ENCODE measurements at regions not wholly inside any gene's neighbourhood (a gene's known extent, or its start where the extent isn't known, plus 50 kb on each side); places are given as distances from the start of the nearest gene placed in this dataset.
"Not testable (repeated sequence)": the region's sequence is repeated elsewhere in the genome, so short reads cannot be mapped to it uniquely, and the experiment has no call there.

GRCh38 chr6:11852061-11852651, 73.6 kb upstream of the ADTRP start:
- no peak overlapping the region for H3K27ac ChIP-seq
- no peak for DNase-seq (ENCODE audit: low read depth, low spot score)

DNA sequence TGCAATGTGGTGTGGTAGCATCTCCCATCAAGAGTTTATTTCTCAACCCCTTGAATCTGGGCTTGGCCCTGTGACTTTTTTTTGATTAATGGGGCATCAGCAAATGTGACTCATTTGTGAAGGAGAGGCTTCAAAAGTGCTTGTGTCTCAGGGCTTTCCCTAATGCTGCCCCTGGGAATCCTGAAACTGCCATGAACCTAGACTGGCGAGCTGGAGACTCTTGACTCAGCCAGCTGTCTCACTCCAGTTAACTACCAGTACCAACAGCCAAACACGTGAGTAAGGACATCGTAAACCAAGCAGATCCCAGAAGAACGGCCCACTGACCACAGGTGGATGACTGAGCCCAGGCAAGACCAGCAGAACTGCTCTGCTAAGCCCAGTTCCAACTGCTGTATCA, 72.8 kb upstream of the ADTRP start:
- H3K27ac ChIP-seq = no peak overlapping the region
- DNase-seq (ENCODE audit: low read depth, low spot score) = peak; percentile 81

DNA sequence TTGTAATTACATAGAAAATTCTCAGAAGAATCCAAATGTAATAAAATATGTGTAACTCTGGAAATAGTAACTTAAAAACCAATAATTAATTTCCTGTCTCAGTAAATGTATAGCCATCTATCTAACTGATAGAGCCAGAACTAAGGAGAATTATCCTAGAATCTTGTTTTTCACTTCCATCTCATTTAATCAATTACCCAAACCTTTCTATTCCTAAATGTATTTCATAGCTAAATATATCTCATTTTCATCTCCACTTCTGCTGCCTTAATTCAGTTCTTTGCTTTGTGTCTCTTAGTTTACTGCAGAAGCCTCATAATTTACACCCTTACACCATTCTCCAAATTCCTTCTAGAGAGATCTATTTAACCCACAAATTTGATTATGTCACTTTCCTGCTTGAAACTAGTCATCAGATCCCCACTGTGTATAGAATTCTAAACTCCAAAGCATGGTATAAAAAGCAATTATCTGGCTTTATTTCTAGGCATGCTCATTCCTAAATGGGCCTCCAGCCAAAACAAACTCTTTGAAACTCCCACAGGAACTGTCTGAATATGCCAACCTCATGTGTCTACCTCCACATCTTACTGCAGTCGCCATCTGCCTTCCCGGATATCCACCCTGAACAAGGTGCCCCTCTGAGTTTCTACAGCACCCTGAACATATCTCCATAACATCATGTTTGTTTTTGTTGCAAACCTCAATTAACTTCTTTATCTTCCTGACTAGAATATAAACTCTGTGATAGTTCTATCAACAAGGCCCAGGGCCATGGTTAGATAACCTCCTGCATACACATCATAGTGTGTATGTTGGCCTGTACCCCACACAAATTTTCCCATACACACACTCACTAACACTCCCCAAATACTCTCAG, 70.5 kb upstream of the ADTRP start:
- H3K27ac ChIP-seq = no peak overlapping the region
- DNase-seq (ENCODE audit: low read depth, low spot score) = no peak

GRCh38 chr6:11848346-11848651, 69.7 kb upstream of the ADTRP start:
- no peak for DNase-seq (ENCODE audit: low read depth, low spot score)
- no peak overlapping the region for H3K27ac ChIP-seq

DNA sequence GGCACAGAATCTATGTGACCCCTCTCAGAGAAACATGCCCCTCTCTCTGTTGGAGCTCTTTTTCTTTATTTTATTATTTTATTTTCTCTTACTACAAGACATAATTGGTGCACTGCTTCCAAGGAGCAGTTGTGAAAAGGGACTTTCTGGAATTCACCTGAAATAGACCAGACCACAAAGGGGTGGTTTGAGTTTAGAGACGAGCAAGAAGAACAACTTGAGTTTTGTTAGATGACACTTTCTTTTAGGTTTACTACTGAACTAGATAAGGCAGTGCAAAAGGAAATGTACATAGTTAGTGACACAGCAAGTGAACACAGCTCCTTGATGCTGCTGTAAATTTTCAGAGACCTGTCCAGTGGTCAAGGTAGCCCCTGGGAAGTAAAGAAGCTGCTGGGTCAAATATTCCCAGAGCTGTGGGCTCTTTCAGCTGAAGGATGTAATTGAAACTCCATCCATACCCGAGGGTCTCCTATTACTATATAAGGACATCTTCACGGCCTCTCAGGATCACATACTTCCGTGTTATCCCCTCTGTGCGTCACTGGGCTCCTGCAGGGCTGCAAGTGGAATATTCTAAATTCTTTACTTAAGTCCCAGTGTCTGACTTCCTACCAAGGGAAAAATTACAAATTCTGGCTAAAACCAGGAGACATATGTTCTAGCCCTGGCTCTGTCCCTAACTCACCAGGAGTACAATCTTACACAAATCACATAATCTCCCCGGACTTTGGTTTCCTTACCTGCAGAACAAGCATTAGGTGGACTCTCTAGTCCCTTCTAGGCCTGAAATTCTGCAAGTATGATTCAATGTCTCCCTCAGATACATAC, 69.1 kb upstream of the ADTRP start:
- DNase-seq (ENCODE audit: low read depth, low spot score) = no peak
- no peak overlapping the region for H3K27ac ChIP-seq

- not testable (repeated sequence) for DNase-seq (ENCODE audit: low read depth, low spot score); H3K27ac ChIP-seq
These were observed 68.5 kb upstream of the ADTRP start for GRCh38 chr6:11847068-11847467.

DNA sequence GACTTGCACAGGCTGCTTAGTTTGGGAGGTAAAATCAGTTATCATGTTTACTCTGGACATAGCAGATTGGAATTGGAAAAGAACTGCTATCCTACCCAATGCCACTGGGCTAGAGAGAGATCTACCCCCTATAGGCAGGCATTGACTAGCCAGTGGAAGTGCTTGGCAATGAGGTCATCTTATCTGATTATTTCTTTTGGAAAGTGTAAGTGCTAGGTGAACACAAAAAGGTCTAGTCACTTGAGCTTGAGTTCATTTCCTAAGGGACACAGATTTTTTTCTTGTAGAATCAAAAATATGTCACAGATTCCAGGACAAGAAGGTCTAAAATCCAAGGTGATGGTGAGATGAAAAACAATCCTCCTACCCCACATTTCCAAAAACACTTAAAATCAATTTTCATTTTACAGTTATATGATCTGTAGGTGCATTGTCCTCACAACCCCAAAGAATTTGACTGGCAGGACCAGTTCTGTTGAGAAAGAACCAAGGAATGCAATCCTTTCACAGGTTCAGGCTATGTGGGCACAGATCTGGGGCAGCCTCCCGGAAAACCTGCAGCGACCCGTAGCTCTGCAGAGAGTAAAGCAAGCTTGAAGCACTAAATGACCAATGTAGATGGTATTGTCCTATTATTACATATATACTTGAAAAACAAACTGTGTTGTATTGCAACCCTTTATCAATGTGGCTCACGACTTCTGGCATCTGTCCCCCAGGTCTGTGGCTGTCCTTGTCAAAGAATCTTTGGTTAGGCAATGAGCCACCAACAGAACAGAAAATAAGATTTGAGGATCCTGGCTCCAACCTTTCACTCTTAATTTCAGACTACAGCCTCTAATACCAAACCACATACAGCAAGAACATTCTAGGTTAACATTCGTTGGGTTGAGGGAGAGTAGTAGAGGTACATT, 67.3 kb upstream of the ADTRP start:
- peak overlapping the region; percentile 43 for H3K27ac ChIP-seq
- peak; percentile 46 for DNase-seq (ENCODE audit: low read depth, low spot score)

- not testable (repeated sequence) for H3K27ac ChIP-seq; DNase-seq (ENCODE audit: low read depth, low spot score)
These were observed 64.2 kb upstream of the ADTRP start for GRCh38 chr6:11842795-11843194.

GRCh38 chr6:11835065-11835464, 56.5 kb upstream of the ADTRP start:
- DNase-seq (ENCODE audit: low read depth, low spot score) = no peak
- no peak overlapping the region for H3K27ac ChIP-seq

DNA sequence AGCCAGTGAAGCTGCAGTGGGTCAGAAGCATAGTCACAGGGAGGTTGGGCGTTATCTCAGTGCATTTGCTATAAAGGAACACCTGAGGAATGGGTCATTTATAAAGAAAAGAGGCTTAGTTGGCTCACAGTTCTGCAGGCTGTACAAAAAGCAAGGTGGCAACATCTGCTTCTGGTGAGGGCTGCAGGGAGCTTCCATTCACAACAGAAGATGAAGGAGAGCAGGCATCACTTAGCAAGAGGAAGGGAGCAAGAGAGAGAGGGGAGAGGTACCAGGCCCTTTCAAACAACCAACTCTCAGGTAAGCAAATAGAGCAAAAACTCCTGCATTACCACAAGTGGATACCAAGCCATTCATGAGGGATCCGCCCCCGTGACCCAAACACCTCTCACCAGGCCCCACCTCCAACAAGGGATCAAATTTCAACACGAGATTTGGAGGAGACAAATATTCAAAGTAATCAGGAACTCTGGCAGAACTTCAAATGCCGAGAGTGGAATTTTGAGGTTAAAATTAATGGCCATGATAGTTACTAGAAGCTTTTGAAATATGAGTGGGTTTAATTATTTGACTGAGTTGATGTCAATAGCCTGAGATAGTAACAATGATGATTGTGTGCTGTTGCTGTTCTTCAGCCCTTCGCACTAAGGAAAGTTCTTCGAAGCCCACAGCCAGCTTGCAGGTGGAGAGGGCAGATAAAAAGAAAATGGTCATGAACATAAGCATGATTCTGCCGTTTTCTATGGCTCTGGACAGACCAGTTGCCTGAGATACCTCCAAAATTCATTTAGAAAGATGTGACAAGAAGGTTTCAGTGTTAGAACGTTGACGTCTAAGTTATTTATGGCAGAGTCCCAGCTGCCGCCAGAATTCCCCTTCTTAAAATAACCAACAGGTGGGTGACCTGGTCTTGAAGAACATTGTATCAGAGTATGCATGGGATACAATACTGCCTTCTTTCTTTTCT, 55.3 kb upstream of the ADTRP start:
- no peak for DNase-seq (ENCODE audit: low read depth, low spot score)

DNA sequence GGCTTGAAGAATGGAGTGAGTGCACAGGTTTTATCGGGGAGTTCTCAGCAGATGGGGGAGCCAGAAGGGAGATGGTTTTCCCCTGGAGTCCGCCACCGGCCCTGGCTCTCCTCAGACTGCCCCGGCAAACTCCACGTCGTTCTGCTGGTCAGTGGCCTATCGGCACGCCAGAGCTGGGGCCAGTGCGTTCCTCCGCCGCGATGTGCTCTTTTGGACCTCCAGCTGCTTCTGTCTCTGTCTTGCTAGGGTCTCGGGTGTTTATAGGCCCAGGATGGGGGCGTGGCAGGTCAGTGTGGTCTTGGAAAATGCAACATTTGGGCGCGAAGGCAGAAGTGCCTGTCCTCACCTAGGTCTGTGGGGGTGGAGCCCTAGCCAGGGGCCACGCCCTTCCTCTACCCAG, 53.0 kb upstream of the ADTRP start:
- DNase-seq (ENCODE audit: low read depth, low spot score) = no peak
- H3K27ac ChIP-seq = no peak overlapping the region

More for the DNA sequence above, 55.3 kb upstream of the ADTRP start:
- H3K27ac ChIP-seq = no peak overlapping the region

GRCh38 chr6:11830520-11830919, 51.9 kb upstream of the ADTRP start:
- H3K27ac ChIP-seq = no peak overlapping the region
- no peak for DNase-seq (ENCODE audit: low read depth, low spot score)

GRCh38 chr6:11830105-11830504, 51.5 kb upstream of the ADTRP start:
- no peak for DNase-seq (ENCODE audit: low read depth, low spot score)
- H3K27ac ChIP-seq = no peak overlapping the region

- no peak overlapping the region for H3K27ac ChIP-seq
- DNase-seq (ENCODE audit: low read depth, low spot score) = no peak
These were observed 49.8 kb upstream of the ADTRP start for GRCh38 chr6:11828262-11828870.

Data from epithelial cell of prostate (primary cell).